ENCODE measurements at regions not wholly inside any gene's neighbourhood (a gene's known extent, or its start where the extent isn't known, plus 50 kb on each side); places are given as distances from the start of the nearest gene placed in this dataset.

DNA sequence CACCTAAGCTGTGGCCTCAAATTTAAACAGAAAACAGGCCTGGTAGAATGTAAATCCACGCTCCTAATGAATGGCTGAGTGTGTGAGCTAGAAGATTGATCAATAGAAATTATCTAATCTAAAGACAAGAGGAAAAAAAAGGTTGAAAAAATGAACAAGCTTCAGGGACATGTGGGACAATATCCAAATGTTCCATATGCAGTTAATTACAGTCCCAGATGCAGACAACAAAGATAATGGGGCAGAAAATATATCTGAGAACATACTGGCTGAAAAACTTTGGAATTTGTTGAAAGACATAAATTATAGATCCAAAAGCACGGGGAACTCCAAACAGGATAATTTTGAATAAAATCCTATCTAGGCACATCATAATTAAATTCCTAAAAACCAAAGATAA lies 186.7 kb upstream of the SIX2 start:
- TF ChIP-seq CTCF (IDR thresholded peaks at IDR 0.05; ENCODE audit: low read length) (no peak), EZH2 (optimal IDR thresholded peaks at IDR 0.05; ENCODE audit: low read depth, low read length) (no peak), EZH2phosphoT487 (IDR thresholded peaks at IDR 0.05; ENCODE audit: low read length) (no peak)
